Testis (tissue), 2 donors: ENCODE measurements at regions not wholly inside any gene's neighbourhood (a gene's known extent, or its start where the extent isn't known, plus 50 kb on each side); places are given as distances from the start of the nearest gene placed in this dataset.

Experiments used
- POLR2A ChIP-seq: fragments of 450-650 bp; IDR thresholded peaks from one replicate; pipeline ENCODE4 v1.6.1; 2017; ENCODE audit warnings: antibody characterized with exemption, mild to moderate bottlenecking, moderate library complexity
- TF ChIP-seq, protein P1 (sequence below), 3 experiments: fragments of 450-650 bp in 2 of 3; fragments of 200-600 bp in 1 of 3; sonication (generic) in 1 of 3; IDR thresholded peaks; one replicate each; pipeline ENCODE4 v1.5.1; 2016 to 2019; ENCODE audit warnings: antibody characterized with exemption in 3 of 3, mild to moderate bottlenecking in 2 of 3, moderate library complexity in 1 of 3

DNA sequence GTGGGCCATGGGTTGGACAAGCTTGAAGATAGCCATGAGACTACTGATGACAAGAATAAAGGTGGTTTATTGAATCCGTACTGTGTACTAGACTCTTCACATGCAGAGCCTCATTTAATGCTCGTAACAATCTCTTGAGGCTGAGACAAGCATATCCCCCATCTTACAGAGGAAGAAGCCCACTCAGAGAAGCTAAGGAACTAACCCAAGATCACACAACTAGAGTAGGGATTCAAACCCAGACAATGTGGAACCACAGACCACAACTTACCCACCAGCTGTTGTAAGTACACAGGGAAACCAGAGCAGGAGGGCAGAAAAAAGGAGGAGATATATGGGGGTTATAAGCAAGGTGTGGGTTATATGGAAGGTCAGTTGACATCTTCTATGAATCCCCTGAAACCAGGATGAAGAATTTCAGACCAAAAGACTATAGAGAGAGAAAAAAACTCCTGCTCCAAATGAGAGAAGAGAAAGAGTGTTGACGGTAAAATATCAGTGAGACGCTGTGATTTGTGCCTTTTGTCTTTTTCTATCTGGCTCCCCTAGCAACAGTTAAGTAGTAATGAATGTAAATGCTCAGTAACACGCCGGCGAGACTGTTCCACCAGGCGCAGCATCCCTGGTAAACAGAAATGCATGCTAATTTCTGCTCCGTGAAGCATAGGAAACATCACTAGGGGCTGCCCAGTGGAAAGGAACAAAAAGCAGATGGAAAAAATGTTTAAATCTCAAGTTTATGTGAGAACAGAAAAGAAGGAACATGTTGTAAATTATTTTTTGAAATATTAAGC, 80.1 kb upstream of the SLC22A16 start:
- TF ChIP-seq, protein P1, sequence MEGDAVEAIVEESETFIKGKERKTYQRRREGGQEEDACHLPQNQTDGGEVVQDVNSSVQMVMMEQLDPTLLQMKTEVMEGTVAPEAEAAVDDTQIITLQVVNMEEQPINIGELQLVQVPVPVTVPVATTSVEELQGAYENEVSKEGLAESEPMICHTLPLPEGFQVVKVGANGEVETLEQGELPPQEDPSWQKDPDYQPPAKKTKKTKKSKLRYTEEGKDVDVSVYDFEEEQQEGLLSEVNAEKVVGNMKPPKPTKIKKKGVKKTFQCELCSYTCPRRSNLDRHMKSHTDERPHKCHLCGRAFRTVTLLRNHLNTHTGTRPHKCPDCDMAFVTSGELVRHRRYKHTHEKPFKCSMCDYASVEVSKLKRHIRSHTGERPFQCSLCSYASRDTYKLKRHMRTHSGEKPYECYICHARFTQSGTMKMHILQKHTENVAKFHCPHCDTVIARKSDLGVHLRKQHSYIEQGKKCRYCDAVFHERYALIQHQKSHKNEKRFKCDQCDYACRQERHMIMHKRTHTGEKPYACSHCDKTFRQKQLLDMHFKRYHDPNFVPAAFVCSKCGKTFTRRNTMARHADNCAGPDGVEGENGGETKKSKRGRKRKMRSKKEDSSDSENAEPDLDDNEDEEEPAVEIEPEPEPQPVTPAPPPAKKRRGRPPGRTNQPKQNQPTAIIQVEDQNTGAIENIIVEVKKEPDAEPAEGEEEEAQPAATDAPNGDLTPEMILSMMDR (IDR thresholded peaks at IDR 0.05): no peak
- TF ChIP-seq POLR2A: no peak
